ENCODE measurements at regions not wholly inside any gene's neighbourhood (a gene's known extent, or its start where the extent isn't known, plus 50 kb on each side); places are given as distances from the start of the nearest gene placed in this dataset.

DNA sequence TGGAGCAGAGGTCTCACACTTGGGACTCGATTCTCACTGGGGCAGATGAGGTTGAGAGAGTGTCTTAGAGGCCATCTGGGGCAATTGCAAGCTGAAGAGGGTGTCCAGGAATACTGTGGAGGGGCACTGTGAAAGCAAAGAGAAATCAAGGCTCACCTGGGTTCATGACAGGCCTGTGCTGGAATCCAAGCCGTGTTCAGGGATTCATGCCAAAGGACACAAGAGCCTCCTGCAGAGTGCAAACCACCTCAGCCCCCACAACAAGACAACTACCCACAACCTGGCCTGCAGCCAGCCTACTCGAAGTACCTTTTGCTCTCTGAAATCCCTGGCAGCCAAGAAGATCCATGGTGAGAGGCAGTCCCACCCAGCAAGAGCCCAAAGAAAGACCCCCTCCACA is 2334.2 kb downstream of the TP53TG3F start:
- Histone ChIP-seq H3K18ac (ENCODE audit: insufficient read length, low read depth, low read length) (no peak overlapping the region), H2AFZ (ENCODE audit: low read length) (no peak overlapping the region), H3K9me3 (ENCODE audit: control insufficient read depth, low read depth, low read length) (peaks cover 100% of the 10 kb centered on the region), H4K8ac (replicated peaks; ENCODE audit: insufficient read length, low read depth, low read length) (no peak overlapping the region), H4K5ac (ENCODE audit: insufficient read length, low read depth, low read length) (no peak overlapping the region), H3K23me2 (ENCODE audit: insufficient read length, low read depth, low read length, poor library complexity, severe bottlenecking) (no peaks in the 10 kb centered on the region), H3K23ac (ENCODE audit: insufficient read length, low read depth, low read length) (no peak overlapping the region), H3K9ac (ENCODE audit: extremely low read depth, insufficient read length, low read length) (no peak overlapping the region), H3K27ac (ENCODE audit: insufficient read length, low read depth, low read length) (no peak overlapping the region), H3T11ph (ENCODE audit: low read length) (no peak overlapping the region), H2BK5ac (ENCODE audit: insufficient read length, low read length) (no peak overlapping the region), H3K79me1 (ENCODE audit: insufficient read depth, low read depth, low read length, poor library complexity, severe bottlenecking) (no peaks in the 10 kb centered on the region), H3K14ac (ENCODE audit: insufficient read depth, low read length) (no peak overlapping the region), H3K27me3 (ENCODE audit: insufficient read depth, low read length) (no peaks in the 10 kb centered on the region), H2BK120ac (ENCODE audit: low read depth, low read length, poor library complexity, severe bottlenecking) (no peak overlapping the region), H2BK12ac (ENCODE audit: insufficient read length, low read depth, low read length) (no peak overlapping the region), H2AK5ac (ENCODE audit: insufficient read length, low read length) (no peak overlapping the region), H4K91ac (ENCODE audit: insufficient read length, low read depth, low read length) (no peak overlapping the region), H2BK20ac (ENCODE audit: low read depth, low read length, poor library complexity, severe bottlenecking) (no peak overlapping the region), H3K79me2 (ENCODE audit: insufficient read depth, low read length) (no peaks in the 10 kb centered on the region), H3K4ac (ENCODE audit: low read depth, low read length) (no peak overlapping the region), H2BK15ac (ENCODE audit: low read depth, low read length) (no peak overlapping the region), H3K4me1 (ENCODE audit: insufficient read depth, low read length) (no peaks in the 10 kb centered on the region), H3K4me2 (ENCODE audit: insufficient read depth, insufficient read length, low read length) (no peak overlapping the region), H4K20me1 (ENCODE audit: control insufficient read depth, insufficient read depth, insufficient read length) (no peaks in the 10 kb centered on the region), H3K56ac (ENCODE audit: insufficient read length, low read depth, low read length) (no peak overlapping the region)
- peaks cover 2% of the 10 kb centered on the region; the same call in 1 of the 2 replicates for H3K27me3 Mint-ChIP-seq (ENCODE audit: low read depth)
- DNase-seq, result no peak
- H3K9me3 Mint-ChIP-seq, result peaks cover 98% of the 10 kb centered on the region in 2 experiments
- no peaks in the 10 kb centered on the region for H3K4me1 Mint-ChIP-seq
- WGBS (ENCODE audit: extremely low coverage, insufficient read length, low lambda C conversion rate), result no CpG with 5 or more reads among the region's 3 CpGs
- H3K27ac Mint-ChIP-seq, result no peak overlapping the region
- no peak overlapping the region for H3K4me3 Mint-ChIP-seq
- peaks cover 3 to 28% (median 9%) of the 10 kb centered on the region in 3 experiments; a peak in 5 of 7 replicates for H3K36me3 Mint-ChIP-seq (ENCODE audit: insufficient read depth in 1 of 3, low read depth in 3 of 3)
- TF ChIP-seq, protein P1, sequence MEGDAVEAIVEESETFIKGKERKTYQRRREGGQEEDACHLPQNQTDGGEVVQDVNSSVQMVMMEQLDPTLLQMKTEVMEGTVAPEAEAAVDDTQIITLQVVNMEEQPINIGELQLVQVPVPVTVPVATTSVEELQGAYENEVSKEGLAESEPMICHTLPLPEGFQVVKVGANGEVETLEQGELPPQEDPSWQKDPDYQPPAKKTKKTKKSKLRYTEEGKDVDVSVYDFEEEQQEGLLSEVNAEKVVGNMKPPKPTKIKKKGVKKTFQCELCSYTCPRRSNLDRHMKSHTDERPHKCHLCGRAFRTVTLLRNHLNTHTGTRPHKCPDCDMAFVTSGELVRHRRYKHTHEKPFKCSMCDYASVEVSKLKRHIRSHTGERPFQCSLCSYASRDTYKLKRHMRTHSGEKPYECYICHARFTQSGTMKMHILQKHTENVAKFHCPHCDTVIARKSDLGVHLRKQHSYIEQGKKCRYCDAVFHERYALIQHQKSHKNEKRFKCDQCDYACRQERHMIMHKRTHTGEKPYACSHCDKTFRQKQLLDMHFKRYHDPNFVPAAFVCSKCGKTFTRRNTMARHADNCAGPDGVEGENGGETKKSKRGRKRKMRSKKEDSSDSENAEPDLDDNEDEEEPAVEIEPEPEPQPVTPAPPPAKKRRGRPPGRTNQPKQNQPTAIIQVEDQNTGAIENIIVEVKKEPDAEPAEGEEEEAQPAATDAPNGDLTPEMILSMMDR (conservative IDR thresholded peaks at IDR 0.05), result no peak

Measured in H9 (cell line).